Superior temporal gyrus (tissue), 1 donor: ENCODE measurements at regions not wholly inside any gene's neighbourhood (a gene's known extent, or its start where the extent isn't known, plus 50 kb on each side); places are given as distances from the start of the nearest gene placed in this dataset.

ENCODE experiments used
- DNase-seq: peaks from one replicate; pipeline ENCODE4 v3.0.0-alpha.2; 2016; ENCODE audit errors: extremely low spot score

GRCh38 chr18:46321955-46322354, 217.8 kb downstream of the HAUS1 start:
- no peak for DNase-seq

GRCh38 chr18:46322411-46322891, 218.3 kb downstream of the HAUS1 start:
- no peak for DNase-seq

- DNase-seq = no peak
These were observed 218.8 kb downstream of the HAUS1 start for GRCh38 chr18:46322941-46323340.

GRCh38 chr18:46324087-46324955, 220.1 kb downstream of the HAUS1 start:
- peak; percentile 53 for DNase-seq

GRCh38 chr18:46325895-46326294, 221.7 kb downstream of the HAUS1 start:
- DNase-seq = no peak

- DNase-seq = no peak
These were observed 225.6 kb downstream of the HAUS1 start for GRCh38 chr18:46329736-46330246.

GRCh38 chr18:46331316-46331715, 227.1 kb downstream of the HAUS1 start:
- DNase-seq = no peak

GRCh38 chr18:46332286-46332801, 228.2 kb downstream of the HAUS1 start:
- no peak for DNase-seq

- DNase-seq = peak; percentile 32
These were observed 228.7 kb downstream of the HAUS1 start for GRCh38 chr18:46332921-46333341.

- DNase-seq = peak; percentile 35
These were observed 229.4 kb downstream of the HAUS1 start for GRCh38 chr18:46333431-46334135.

- DNase-seq = no peak
These were observed 230.7 kb downstream of the HAUS1 start for GRCh38 chr18:46334868-46335281.

GRCh38 chr18:46335534-46336101, 231.4 kb downstream of the HAUS1 start:
- DNase-seq = no peak

- DNase-seq = peak; percentile 24
These were observed 232.3 kb downstream of the HAUS1 start for GRCh38 chr18:46336278-46337111.

GRCh38 chr18:46337271-46337670, 233.1 kb downstream of the HAUS1 start:
- DNase-seq = peak; percentile 29

- no peak for DNase-seq
These were observed 234.0 kb downstream of the HAUS1 start for GRCh38 chr18:46338205-46338604.

GRCh38 chr18:46338766-46339165, 234.6 kb downstream of the HAUS1 start:
- no peak for DNase-seq

GRCh38 chr18:46340716-46341115, 236.5 kb downstream of the HAUS1 start:
- DNase-seq = no peak

GRCh38 chr18:46341986-46342525, 237.9 kb downstream of the HAUS1 start:
- DNase-seq = no peak

GRCh38 chr18:46343456-46343855, 239.3 kb downstream of the HAUS1 start:
- no peak for DNase-seq

- DNase-seq = no peak
These were observed 239.8 kb downstream of the HAUS1 start for GRCh38 chr18:46343931-46344372.
